Limb (tissue), 2 donors: ENCODE measurements at regions not wholly inside any gene's neighbourhood (a gene's known extent, or its start where the extent isn't known, plus 50 kb on each side); places are given as distances from the start of the nearest gene placed in this dataset.
A peak's percentile ranks its signal among the peaks of the same experiment; 100 is the strongest.

Experiments
- DNase-seq, 2 donors: peaks; one replicate each; pipeline ENCODE4 v3.0.0-alpha.2; 2016; ENCODE audit errors: extremely low spot score in 2 of 2

DNA sequence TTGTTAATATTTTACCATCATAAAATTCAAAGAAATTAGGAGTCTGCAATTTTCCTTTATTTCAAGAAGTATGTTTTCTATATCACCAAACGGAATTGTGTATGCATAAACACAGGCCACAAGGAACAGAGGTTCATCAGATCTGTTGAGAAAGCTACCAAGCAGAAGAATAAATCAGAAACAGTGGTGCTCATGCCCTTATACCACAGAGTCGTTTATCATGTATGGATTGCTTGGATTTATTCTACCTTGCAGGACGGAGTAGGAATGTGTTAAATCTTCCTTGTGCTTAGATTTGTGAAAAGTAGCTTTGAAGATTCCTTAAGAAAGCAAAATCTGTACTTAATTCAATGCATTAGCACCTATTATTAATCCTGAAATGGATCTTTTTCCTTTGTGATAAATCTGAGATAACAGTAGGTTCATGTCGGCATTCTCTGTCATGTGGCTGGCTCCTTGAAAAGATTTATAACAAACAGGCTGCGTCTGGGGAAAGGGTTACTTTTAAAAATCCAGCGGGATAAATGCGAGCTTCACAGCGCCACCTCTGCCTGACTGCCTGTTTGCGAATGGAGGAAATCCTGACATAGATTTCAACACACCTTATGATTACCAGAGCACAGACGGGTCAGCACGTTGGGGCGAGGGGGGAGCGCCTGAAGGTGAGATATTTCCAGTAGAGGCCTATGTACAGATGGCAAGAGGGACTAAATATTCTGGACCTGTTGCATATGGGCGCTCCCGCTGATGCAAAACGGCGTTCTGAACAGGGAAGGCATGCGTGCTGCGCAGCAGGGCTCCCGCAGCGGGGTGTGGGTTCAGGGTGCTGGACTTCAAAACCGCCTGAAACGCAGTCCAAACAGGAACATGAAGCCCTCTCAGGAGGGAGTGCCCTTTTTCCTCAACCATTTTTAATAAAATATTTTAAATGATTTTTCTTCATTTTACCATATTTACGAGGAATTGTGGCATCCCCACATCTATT is 445.5 kb upstream of the SGCG start:
- DNase-seq, result peak in 1 of 2 donors; percentile 45

DNA sequence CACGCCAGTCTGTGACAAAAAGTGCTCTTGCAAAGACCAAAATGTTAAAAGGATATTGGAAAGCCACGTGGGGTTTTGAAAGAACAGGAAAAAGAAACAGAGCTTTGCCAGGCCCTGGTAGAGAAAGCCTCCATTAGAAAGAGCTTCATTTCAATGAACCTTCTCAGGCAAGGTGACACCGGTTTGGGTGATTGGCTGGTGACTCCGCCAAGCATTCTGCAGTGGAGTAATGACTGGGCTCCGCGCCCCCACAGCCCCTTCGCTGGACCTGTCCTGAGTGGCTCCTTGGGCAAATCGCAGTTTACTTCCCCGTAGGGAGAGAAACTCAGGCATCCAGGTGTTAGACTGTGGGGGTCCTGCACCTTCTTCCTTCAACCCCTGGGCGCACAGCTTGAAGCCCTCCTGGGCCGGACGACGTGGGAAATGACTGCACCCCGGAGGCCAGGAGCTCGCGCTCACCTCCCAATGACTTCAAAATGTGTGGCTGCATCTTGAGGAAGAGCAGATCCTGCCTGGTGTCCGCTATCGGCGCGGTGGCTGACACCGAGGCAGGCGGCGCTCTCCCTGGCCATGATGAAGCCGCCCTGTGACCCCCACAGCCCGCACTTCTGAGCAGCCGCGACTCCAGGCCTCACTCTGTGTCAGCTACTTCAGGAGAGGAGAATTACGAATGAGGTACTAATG is 444.6 kb upstream of the SGCG start:
- DNase-seq, result no peak

DNA sequence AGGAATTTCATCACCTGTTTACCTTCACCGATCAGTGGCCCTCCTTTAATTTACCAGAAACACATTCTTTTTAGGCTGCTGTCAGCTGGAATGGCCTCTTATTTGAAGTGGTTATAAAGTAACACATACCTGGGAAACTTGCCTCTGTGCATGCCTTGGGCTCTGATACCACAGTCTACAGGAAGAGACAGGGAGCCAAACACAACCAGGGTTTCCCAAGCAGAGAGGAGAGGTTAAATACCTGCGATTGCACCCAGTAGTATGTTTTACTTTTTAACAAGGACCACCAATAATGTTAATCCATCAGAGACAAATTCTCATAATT is 444.0 kb upstream of the SGCG start:
- DNase-seq, result no peak

DNA sequence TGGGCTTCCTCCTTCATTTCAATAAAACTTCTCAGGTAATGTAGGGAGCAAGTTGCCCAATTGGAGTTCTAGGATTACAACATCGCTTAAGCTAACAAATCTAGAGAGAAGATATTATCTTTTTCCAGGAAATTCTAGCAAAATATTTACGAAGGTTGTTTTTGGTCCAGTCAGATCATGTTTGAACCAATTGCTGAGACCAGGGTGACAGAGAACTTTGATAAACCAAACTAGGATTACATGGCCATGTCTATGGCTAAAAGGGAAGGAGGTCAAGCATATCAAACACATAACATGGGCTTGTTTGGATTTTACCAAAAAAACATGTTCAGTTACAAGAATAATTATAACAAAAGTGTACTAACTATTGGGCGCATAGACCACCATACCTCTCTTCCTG is 442.4 kb upstream of the SGCG start:
- no peak for DNase-seq

DNA sequence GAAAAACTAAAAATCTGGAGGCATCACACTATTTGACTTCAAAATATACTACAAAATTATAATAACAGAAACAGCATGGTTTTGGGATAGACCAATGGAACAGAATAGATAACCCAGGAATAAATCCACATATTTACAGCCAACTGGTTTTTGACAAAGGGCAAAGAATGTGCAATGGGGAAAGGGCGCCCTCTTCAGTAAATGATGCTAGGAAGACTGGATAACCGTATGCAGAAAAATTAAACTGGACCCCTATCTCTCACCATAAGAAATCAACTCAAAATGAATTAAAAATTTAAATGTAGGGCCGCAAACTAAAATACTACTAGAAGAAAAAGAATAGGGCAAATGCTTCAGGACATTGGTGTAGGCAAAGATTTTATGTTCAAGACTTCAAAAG is 440.5 kb upstream of the SGCG start:
- no peak for DNase-seq

DNA sequence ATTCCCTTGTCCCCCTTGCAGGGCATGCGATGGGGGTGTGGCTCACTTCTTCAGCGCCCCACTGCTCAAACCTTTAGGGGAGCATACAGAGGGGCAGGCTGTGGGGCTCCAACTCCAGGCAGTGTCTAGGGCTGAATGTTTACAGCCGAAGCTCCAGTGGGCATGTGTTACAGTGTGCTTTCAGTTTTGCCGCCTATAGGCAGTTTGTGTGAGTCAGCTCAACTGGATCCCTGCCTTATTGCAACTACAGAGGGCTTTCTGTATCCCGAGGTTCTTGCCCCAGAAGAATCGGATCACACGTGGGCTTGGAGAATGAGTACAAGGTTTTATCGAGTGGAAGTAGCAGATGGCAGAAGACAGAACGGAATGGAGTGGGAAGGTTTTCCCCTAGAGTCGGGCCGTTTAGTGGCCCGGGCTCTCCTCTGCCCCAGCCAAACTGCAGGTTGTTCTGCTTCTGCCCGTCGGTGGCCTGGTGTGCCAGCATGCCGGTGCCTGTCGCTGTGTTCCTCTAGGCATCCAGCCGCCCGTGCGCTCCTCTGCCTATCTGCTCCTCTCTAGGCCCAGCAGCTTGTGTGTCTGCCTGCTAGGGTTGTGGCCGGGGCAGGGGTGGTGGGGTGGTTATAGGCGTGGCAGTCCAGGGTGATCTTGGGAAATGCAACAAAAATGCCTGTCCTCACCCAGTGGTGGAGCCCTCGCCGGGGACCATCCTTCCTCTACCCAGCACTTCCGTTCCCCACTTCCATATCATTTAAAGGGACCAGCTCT is 435.9 kb upstream of the SGCG start:
- no peak for DNase-seq

DNA sequence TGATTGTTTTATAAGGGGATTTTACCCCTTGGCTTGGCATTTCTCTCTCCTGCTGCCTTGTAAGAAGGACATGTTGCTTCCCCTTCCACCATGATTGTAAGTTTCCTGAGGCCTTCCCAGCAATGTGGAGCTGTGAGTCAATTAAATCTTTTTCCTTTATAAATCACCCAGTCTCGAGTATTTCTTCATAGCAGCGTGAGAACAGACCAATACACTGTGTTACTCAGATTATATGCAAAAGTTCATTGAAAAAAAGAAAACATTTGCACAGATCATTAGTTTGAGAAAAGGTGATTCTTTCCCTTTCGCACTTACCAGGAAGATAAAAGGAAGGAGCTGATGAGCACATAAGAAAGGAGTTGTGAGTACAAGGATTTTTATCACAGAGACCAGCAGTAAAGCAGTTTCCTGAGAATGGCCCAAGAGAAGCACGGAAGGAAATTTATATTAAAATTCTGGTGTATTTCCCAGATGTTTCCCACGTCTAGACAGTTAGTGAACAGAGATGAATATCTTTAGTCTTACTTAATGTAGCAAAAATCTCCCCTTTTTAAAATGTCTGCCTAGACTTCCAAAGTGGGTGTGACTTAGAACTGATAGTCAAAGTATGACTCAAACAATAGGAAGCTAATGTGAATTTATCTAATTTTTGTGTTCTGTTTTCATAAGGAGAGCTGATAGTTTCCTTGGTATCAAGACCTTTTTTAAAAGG is 431.8 kb upstream of the SGCG start:
- DNase-seq, result peak in 1 of 2 donors; percentile 20

DNA sequence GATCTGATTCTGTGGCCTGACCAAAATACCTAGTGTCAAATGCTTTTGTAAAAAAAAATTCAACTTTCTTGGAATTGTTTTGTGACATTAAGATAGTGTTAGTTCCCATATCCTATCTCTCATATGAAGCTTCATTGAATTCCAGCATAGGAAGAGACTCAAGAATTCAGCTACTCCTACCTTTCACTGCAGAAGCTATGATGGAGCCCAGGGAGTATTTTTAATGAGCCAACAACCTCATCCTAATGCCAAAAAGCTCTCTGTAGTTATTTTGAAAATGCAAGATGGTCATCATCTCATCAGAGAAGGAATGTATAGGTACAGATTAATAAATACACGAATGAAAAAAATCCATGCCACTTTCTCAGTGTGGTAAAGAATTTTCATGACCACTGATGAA is 431.2 kb upstream of the SGCG start:
- no peak for DNase-seq

DNA sequence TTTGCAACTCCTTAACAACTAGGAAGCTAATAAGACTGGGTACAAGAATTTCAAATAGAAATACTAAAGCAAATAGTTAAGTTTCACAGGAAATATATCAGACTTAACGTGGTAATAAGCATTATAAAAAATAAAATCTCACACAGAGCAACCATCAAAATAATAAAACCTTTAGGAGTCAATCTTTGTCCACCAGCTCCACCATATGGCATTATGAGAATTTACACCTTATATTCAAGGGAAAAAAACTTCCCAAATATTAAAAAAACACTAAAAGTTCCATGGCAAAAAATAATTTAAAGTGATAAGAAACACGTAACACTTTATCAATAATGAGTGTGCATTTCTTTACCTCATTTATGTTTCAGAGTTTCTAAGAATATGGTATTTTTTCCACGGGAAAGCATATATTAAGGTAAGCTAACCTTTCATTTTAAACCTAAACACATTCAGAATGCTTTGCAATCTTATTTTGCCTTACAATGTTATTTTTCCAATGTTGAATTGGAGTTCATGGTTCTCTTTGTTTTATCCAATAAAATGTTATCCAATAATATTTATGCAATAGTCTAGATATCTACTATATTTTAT is 423.2 kb upstream of the SGCG start:
- DNase-seq, result peak in 1 of 2 donors; percentile 52

DNA sequence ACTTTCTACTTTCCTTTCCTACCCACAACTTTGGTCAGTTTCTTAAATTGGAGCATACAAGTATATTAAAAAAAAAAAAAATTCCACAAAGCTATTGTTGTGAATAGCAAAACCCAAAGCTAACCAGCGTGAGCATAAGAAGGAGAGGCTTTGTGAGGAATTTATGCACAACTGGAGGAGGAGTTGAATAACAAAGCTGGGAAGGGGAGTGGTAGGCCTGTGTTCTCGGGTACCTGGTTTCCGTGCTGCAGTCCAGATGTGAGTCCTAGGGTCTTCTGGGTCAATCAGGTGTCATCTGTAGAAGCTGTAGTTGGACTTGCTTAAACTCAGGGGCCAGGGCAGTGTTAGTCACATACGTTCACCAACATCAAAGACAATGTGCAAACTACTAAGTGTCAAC is 422.5 kb upstream of the SGCG start:
- no peak for DNase-seq

DNA sequence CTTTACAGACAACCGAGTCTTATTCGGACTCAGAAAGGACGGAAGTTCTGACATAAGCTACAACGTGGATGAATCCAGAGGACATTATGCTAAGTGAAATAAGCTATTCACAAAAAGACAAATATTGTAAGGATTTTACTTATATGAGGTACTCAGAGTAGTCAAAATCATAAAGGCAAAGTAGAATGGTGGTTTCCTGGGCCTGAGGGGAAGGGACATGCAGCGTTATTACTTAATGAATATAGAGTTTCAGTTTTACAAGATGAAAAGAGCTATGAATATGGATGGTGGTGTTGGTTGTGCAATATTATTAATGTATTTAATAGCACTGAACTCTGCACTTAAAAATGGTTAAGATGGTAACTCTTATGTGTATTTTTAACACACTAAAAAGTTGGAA is 419.1 kb upstream of the SGCG start:
- DNase-seq, result no peak

DNA sequence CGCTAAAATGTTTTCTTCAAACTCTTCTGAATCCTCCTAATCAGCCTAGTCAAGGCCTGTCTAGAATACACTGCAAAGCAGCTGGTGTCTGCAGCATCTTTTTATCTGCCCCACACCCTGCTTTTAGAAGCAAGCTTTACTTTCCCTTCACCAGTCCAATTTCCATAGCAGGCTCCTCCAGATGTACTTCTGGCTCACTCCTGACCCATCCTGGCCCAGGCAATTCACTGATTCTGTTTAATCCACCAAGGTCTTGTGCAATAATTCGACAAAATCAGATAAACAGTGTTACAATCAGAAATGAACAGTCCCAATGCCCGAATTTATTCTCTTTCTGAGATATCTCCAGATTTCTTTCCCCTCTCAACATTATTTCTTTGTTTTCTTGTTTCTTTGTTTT is 415.2 kb upstream of the SGCG start:
- DNase-seq, result no peak

DNA sequence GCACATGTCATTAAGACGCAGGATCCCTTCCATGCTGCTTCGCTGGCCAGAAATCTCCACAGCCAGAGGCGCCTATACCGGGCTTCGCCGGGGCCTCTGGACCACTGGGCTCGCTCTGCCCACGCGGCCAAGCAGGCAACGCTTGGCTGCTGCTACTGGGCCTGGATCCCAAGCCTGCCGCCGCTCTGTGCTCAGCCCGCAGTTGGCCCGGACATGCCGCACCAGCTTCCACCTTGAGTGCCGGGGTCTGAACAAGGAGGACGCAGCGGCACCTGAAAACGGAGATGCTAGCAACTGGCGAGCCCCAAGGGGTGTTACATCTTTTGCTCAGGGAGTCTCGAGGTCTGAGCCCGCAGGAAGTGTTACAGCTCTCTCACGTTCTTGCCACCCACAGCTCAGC is 409.9 kb upstream of the SGCG start:
- DNase-seq, result no peak

DNA sequence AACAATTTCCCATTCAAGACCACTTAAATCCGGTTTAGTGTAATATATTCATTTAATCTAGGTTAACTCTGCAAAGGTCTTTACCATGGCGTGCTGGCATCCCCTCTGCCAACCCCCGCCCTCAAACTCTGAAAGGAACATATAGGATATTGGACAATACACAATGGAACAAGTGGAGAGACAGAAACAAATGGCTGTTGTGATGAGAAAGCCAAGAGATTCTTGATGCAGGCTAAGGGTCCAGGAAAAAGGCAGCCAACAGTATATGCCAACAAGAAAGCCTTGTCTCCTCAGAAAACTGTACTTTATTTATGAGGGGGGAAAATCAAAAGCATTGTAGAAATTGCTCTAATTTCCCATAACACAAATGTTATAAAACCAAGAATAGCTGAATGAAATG is 407.3 kb upstream of the SGCG start:
- DNase-seq, result no peak

DNA sequence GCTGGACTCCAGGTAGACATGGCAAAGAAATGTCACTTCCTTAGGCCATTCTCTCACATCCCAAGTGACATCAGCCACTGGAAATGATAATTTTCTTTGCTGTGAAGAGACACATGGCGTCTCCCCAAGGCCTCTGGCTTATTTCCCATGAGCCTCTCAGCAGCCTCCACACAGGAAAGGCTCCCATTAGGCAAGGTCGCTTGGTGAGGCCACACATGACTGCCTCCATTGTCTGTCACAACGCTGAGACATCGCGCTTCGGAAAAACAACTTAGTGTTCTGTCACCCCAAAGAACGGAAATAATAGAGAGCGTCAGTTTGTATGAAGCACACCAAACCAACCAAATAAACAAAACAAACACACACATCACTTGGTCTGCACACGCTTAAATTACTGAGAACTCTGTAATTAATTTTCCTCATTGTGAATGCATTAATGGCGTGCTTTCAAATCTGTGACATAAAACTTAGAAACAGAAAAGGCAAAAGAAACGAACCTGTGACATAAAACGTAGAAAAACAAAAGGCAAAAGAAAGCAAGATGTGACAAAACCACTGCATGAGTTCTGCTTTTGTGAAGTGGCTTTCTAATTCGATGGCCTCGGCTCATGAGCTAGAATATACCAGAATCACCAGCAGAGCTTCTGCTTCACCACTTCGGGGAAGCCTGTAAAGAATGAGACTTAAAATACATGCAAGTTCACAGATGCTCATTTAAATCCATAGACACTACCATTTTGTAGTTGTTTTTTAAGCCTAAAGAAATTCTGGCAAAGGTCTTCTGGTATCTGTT is 404.2 kb upstream of the SGCG start:
- DNase-seq, result no peak

DNA sequence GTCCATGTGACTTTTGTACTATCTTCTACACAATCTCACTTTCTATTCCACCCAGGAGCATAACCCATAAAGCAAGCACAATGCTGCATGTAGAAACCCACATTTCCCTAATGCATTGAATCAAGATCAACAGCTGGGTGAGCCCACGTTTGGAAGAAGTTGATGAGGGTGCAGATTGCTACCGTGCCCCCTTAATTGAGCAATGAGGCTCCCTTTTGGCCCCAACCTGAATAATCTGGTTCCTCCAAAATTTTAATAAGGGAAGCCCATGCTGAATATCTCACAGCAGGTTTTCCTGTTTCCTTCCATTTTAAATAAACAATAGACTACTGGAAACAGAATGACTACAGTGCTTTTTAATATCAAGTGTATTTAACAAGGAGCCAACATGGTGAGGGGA is 403.6 kb upstream of the SGCG start:
- DNase-seq, result no peak

DNA sequence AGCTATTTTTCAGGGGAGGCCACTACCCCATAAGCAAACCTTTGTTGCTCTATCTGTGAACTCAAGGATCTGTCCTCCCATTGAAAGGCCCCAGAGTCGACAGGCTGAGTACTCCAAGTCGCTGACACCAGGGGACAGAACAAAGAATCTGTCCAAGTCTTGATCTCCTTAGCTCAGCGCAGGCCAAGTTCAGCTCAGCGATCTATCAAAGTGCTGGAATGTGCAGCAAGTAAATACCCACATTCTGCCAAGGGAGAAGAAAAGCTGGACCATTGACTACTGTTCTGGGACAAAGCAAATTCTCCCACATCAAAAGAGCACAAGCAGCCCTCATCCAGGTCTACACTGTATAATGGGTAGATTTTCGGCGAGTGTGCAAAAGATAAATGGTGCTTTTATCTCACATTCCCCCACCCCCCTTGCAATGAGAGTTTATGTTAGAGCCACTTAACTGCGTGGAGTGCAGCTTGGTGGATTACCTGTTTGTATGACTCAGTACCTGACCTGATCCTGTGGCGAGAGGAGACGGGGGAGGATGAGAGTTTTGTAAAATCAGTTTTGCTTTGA is 391.7 kb upstream of the SGCG start:
- no peak for DNase-seq

DNA sequence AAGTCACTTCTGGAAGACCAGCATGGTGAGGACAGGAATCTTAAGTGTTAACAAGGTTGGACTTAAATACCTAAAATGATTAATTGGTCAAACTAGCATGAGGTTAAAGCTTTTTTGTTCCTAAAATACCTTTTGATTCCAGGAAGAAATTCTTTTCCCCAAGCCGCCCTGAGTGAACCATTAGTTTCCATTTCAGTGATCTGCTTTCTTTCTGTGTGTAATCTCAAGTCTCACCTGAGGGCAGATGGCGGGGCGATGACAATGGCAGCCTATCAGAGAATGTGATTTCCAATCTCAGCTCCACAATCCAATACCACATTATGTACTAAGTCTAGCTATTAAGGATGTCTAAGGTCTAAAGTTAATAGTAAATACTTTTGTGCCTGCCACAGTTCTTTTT is 390.9 kb upstream of the SGCG start:
- no peak for DNase-seq

DNA sequence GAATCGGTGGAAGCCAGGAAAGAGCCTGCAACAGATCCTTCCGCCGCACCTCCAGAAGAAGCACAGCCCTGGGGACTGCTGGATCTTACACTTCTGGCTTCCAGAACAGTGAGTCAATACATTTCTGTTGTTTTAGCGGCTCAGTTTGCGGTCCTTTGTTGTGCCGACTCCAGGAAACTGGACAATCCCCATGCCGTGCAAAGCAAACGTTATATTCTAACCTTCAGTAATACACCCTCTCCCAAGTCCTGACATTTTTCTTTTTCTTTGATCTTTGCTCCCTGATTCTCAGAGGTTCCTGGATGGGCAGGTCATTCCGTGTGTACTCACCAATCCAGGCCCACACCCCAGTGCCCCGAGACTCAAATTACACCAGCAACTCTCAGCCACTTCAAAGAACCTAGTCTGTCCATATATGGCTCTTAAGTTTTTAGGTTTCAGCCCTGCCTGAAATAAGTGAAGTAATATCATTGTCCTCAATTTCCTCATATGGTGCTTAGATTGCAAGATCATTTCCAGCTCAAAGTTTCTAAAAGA is 387.1 kb upstream of the SGCG start:
- no peak for DNase-seq
